WTC11 (cell line): ENCODE measurements at regions not wholly inside any gene's neighbourhood (a gene's known extent, or its start where the extent isn't known, plus 50 kb on each side); places are given as distances from the start of the nearest gene placed in this dataset.

ENCODE experiments used
- ATAC-seq: fragments of 200-7000 bp; cut with Tn5 transposase; 2 replicates; pipeline ENCODE4 v1.10.0; 2021; ENCODE audit warnings: mild to moderate bottlenecking, moderate library complexity
- CTCF ChIA-PET: fragments of 300-600 bp; sonication (Branson Sonifier 250); formaldehyde crosslinking; loops from one replicate; lab custom pipeline; 2021; ENCODE audit warnings: antibody characterized with exemption; lab: Charles Lee
- POLR2A ChIA-PET: fragments of 350-600 bp; sonication (Branson Sonifier 250); formaldehyde crosslinking; loops from one replicate; lab custom pipeline; 2021; ENCODE audit warnings: antibody characterized with exemption; lab: Charles Lee
- DNase-seq: peaks from one replicate; pipeline ENCODE4 v3.0.0; 2021; ENCODE audit warnings: low spot score
- H3K27ac Mint-ChIP-seq: 2 replicates; pipeline ENCODE4 v1.8.0; 2021; ENCODE audit warnings: mixed read lengths
- H3K27me3 Mint-ChIP-seq: 2 replicates; pipeline ENCODE4 v1.8.0; 2021; ENCODE audit warnings: low read depth, mild to moderate bottlenecking, moderate library complexity, mixed read lengths
- H3K36me3 Mint-ChIP-seq: 2 replicates; pipeline ENCODE4 v1.8.0; 2021; ENCODE audit warnings: mixed read lengths
- H3K4me1 Mint-ChIP-seq: 2 replicates; pipeline ENCODE4 v1.8.0; 2022; ENCODE audit warnings: mixed read lengths
- H3K4me3 Mint-ChIP-seq: 2 replicates; pipeline ENCODE4 v1.8.0; 2021; ENCODE audit warnings: mild to moderate bottlenecking, moderate library complexity, mixed read lengths
- H3K9me3 Mint-ChIP-seq: 2 replicates; pipeline ENCODE4 v1.8.0; 2021; ENCODE audit warnings: mixed read lengths
- ATF1 ChIP-seq: sonication (generic); formaldehyde crosslinking; IDR thresholded peaks from 2 replicates; pipeline ENCODE4 v1.8.1; 2023; ENCODE audit warnings: mild to moderate bottlenecking, moderate library complexity, missing genetic modification reagents
- ATF3 ChIP-seq: sonication (generic); formaldehyde crosslinking; conservative IDR thresholded peaks from 2 replicates; pipeline ENCODE4 v1.8.1; 2022; ENCODE audit warnings: mild to moderate bottlenecking, missing genetic modification reagents
- ATF6 ChIP-seq: sonication (generic); formaldehyde crosslinking; IDR thresholded peaks from 2 replicates; pipeline ENCODE4 v1.8.1; 2023; ENCODE audit warnings: mild to moderate bottlenecking, missing genetic modification reagents
- CBFB ChIP-seq: sonication (generic); formaldehyde crosslinking; IDR thresholded peaks from 2 replicates; pipeline ENCODE4 v1.8.1; 2022; ENCODE audit warnings: mild to moderate bottlenecking, low read depth, missing genetic modification reagents
- CREB1 ChIP-seq: sonication (generic); formaldehyde crosslinking; IDR thresholded peaks from 2 replicates; pipeline ENCODE4 v1.8.0; 2023; ENCODE audit warnings: mild to moderate bottlenecking, missing genetic modification reagents
- E2F5 ChIP-seq: sonication (generic); formaldehyde crosslinking; IDR thresholded peaks from 2 replicates; pipeline ENCODE4 v1.8.1; 2022; ENCODE audit warnings: mild to moderate bottlenecking, moderate library complexity, missing genetic modification reagents
- ETV6 ChIP-seq: sonication (generic); formaldehyde crosslinking; IDR thresholded peaks from 2 replicates; pipeline ENCODE4 v1.8.1; 2022; ENCODE audit warnings: mild to moderate bottlenecking, missing genetic modification reagents
- FOXK1 ChIP-seq: sonication (generic); formaldehyde crosslinking; IDR thresholded peaks from 2 replicates; pipeline ENCODE4 v1.8.0; 2022; ENCODE audit warnings: mild to moderate bottlenecking, moderate library complexity, missing genetic modification reagents
- FOXP1 ChIP-seq: sonication (generic); formaldehyde crosslinking; IDR thresholded peaks from 2 replicates; pipeline ENCODE4 v1.8.0; 2022; ENCODE audit warnings: missing genetic modification reagents, mild to moderate bottlenecking, moderate library complexity, borderline replicate concordance
- GABPB1 ChIP-seq: sonication (generic); formaldehyde crosslinking; IDR thresholded peaks from 2 replicates; pipeline ENCODE4 v1.8.1; 2023; ENCODE audit warnings: mild to moderate bottlenecking, missing genetic modification reagents
- GTF2I ChIP-seq: fragments of 250-450 bp; sonication (Bioruptor Pico); conservative IDR thresholded peaks from 2 replicates; pipeline ENCODE4 v1.4.0; 2021; ENCODE audit warnings: mild to moderate bottlenecking
- MYBL2 ChIP-seq: sonication (generic); formaldehyde crosslinking; IDR thresholded peaks from 2 replicates; pipeline ENCODE4 v1.8.1; 2023; ENCODE audit warnings: mild to moderate bottlenecking, moderate library complexity, missing genetic modification reagents
- NFATC4 ChIP-seq: fragments of 250-450 bp; sonication (Bioruptor Pico); IDR thresholded peaks from 2 replicates; pipeline ENCODE4 v1.9.0; 2021; ENCODE audit warnings: mild to moderate bottlenecking
- NR3C1 ChIP-seq: sonication (generic); formaldehyde crosslinking; conservative IDR thresholded peaks from 2 replicates; pipeline ENCODE4 v1.8.1; 2023; ENCODE audit warnings: low read depth, mild to moderate bottlenecking, missing genetic modification reagents
- PREB ChIP-seq: sonication (generic); formaldehyde crosslinking; IDR thresholded peaks from 2 replicates; pipeline ENCODE4 v1.8.1; 2022; ENCODE audit warnings: mild to moderate bottlenecking, missing genetic modification reagents, moderate library complexity, borderline replicate concordance
- SMAD3 ChIP-seq: sonication (generic); formaldehyde crosslinking; IDR thresholded peaks from 2 replicates; pipeline ENCODE4 v1.8.0; 2022; ENCODE audit warnings: missing genetic modification reagents, mild to moderate bottlenecking, borderline replicate concordance
- SMAD4 ChIP-seq: sonication (generic); formaldehyde crosslinking; IDR thresholded peaks from 2 replicates; pipeline ENCODE4 v1.8.0; 2022; ENCODE audit warnings: mild to moderate bottlenecking, missing genetic modification reagents
- SOX15 ChIP-seq: fragments of 250-450 bp; sonication (Bioruptor Pico); IDR thresholded peaks from 2 replicates; pipeline ENCODE4 v1.9.0; 2021; ENCODE audit warnings: mild to moderate bottlenecking
- STAT6 ChIP-seq: sonication (generic); formaldehyde crosslinking; conservative IDR thresholded peaks from 2 replicates; pipeline ENCODE4 v1.8.1; 2023; ENCODE audit warnings: mild to moderate bottlenecking, low read depth, missing genetic modification reagents, moderate library complexity
- USF2 ChIP-seq: sonication (generic); formaldehyde crosslinking; IDR thresholded peaks from 2 replicates; pipeline ENCODE4 v1.8.1; 2023; ENCODE audit warnings: mild to moderate bottlenecking, missing genetic modification reagents, moderate library complexity
- ZMAT4 ChIP-seq: fragments of 250-450 bp; sonication (Bioruptor Pico); IDR thresholded peaks from 2 replicates; pipeline ENCODE4 v1.9.0; 2021; ENCODE audit warnings: mild to moderate bottlenecking
- ZNF138 ChIP-seq: sonication (generic); formaldehyde crosslinking; conservative IDR thresholded peaks from 2 replicates; pipeline ENCODE4 v1.8.1; 2022; ENCODE audit warnings: mild to moderate bottlenecking, moderate library complexity, missing genetic modification reagents
- ZNF232 ChIP-seq: sonication (generic); formaldehyde crosslinking; IDR thresholded peaks from 2 replicates; pipeline ENCODE4 v1.8.0; 2022; ENCODE audit warnings: mild to moderate bottlenecking, missing genetic modification reagents
- ZNF416 ChIP-seq: fragments of 250-450 bp; sonication (Bioruptor Pico); IDR thresholded peaks from 2 replicates; pipeline ENCODE4 v1.9.0; 2021; ENCODE audit warnings: mild to moderate bottlenecking, inconsistent platforms
- ZNF423 ChIP-seq: fragments of 250-450 bp; sonication (Bioruptor Pico); IDR thresholded peaks from 2 replicates; pipeline ENCODE4 v2.1.2; 2022; ENCODE audit warnings: mild to moderate bottlenecking, moderate library complexity
- ZSCAN18 ChIP-seq: fragments of 250-450 bp; sonication (Bioruptor Pico); IDR thresholded peaks from 2 replicates; pipeline ENCODE4 v2.1.2; 2022; ENCODE audit warnings: mild to moderate bottlenecking, moderate library complexity

- Mint-ChIP-seq H3K9me3 (peaks cover 7% of the 10 kb centered on the region; the same call in 1 of the 2 replicates), H3K27ac (no peak overlapping the region), H3K4me3 (no peak overlapping the region), H3K4me1 (no peaks in the 10 kb centered on the region; the same call in 1 of the 2 replicates), H3K36me3 (no peaks in the 10 kb centered on the region), H3K27me3 (no peaks in the 10 kb centered on the region; the same call in 1 of the 2 replicates)
- no peak for TF ChIP-seq ETV6 (CRISPR knock-in tag)
- TF ChIP-seq ZNF416 (CRISPR knock-in tag), result no peak
- no peak for TF ChIP-seq FOXP1 (CRISPR knock-in tag)
- TF ChIP-seq E2F5 (CRISPR knock-in tag), result no peak
- no peak for TF ChIP-seq ATF1 (CRISPR knock-in tag)
- no peak for TF ChIP-seq ZSCAN18 (CRISPR knock-in tag)
- no peak for TF ChIP-seq ZNF232 (CRISPR knock-in tag)
- no peak for TF ChIP-seq FOXK1 (CRISPR knock-in tag)
- no peak for TF ChIP-seq PREB (CRISPR knock-in tag)
- TF ChIP-seq ZNF138 (CRISPR knock-in tag), result no peak
- TF ChIP-seq STAT6, result no peak
- TF ChIP-seq SOX15 (CRISPR knock-in tag), result no peak
- no peak for TF ChIP-seq GABPB1 (CRISPR knock-in tag)
- no peak for TF ChIP-seq CBFB
- no peak for TF ChIP-seq ATF6 (CRISPR knock-in tag)
- no peak for TF ChIP-seq MYBL2 (CRISPR knock-in tag)
- no peak for DNase-seq
- ChIA-PET CTCF (no interaction called here), POLR2A (interaction anchor here (0.6 kb wide), 1 partner anchor 302 kb away, joined by 3 read pairs; no protein-coding TSS in a partner anchor)
- no peak for ATAC-seq
These were observed 2084.5 kb upstream of the C9orf72 start for GRCh38 chr9:29657821-29658220.

- POLR2A ChIA-PET, result no interaction called here
- no peak overlapping the region for H3K4me3 Mint-ChIP-seq
- no peak for ATAC-seq
- TF ChIP-seq SMAD3 (no peak), NR3C1 (CRISPR knock-in tag) (no peak), NFATC4 (CRISPR knock-in tag) (no peak), GABPB1 (CRISPR knock-in tag) (no peak), CREB1 (CRISPR knock-in tag) (no peak), ZNF423 (CRISPR knock-in tag) (no peak), ATF3 (CRISPR knock-in tag) (no peak), SMAD4 (CRISPR knock-in tag) (no peak), GTF2I (no peak), ZMAT4 (no peak), USF2 (CRISPR knock-in tag) (no peak)
These were observed 2085.7 kb upstream of the C9orf72 start for GRCh38 chr9:29659014-29659413.

More at GRCh38 chr9:29659014-29659413, 2085.7 kb upstream of the C9orf72 start:
- Mint-ChIP-seq H3K27me3 (no peaks in the 10 kb centered on the region; the same call in 1 of the 2 replicates), H3K36me3 (no peaks in the 10 kb centered on the region), H3K9me3 (peaks cover 7% of the 10 kb centered on the region; the same call in 1 of the 2 replicates), H3K27ac (no peak overlapping the region), H3K4me1 (no peaks in the 10 kb centered on the region; the same call in 1 of the 2 replicates)
- no peak for DNase-seq
- CTCF ChIA-PET, result no interaction called here
